Glutamatergic neuron (in vitro differentiated cells): ENCODE measurements at regions not wholly inside any gene's neighbourhood (a gene's known extent, or its start where the extent isn't known, plus 50 kb on each side); places are given as distances from the start of the nearest gene placed in this dataset.

Experiments
- DNase-seq: peaks from one replicate; pipeline ENCODE4 v3.0.0; 2022
- H3K27ac Mint-ChIP-seq: one replicate; pipeline ENCODE4 v1.8.0; 2020; ENCODE audit warnings: mild to moderate bottlenecking, mixed read lengths, inconsistent platforms; ENCODE audit not compliant: unreplicated experiment
- H3K27me3 Mint-ChIP-seq: one replicate; pipeline ENCODE4 v1.8.0; 2020; ENCODE audit warnings: mild to moderate bottlenecking, moderate library complexity, mixed read lengths, inconsistent platforms; ENCODE audit not compliant: unreplicated experiment
- H3K36me3 Mint-ChIP-seq: one replicate; pipeline ENCODE4 v1.8.0; 2020; ENCODE audit warnings: mild to moderate bottlenecking, mixed read lengths, inconsistent platforms; ENCODE audit not compliant: unreplicated experiment
- H3K4me1 Mint-ChIP-seq: one replicate; pipeline ENCODE4 v1.8.0; 2020; ENCODE audit warnings: mild to moderate bottlenecking, low read depth, mixed read lengths, inconsistent platforms; ENCODE audit not compliant: unreplicated experiment
- H3K4me3 Mint-ChIP-seq: one replicate; pipeline ENCODE4 v1.8.0; 2020; ENCODE audit warnings: mild to moderate bottlenecking, mixed read lengths, inconsistent platforms; ENCODE audit not compliant: unreplicated experiment
- H3K9me3 Mint-ChIP-seq: one replicate; pipeline ENCODE4 v1.8.0; 2020; ENCODE audit warnings: mild to moderate bottlenecking, moderate library complexity, mixed read lengths, inconsistent platforms; ENCODE audit not compliant: unreplicated experiment
- TF ChIP-seq, protein P1 (sequence below): fragments of 200-600 bp; sonication (generic); IDR thresholded peaks from one replicate; pipeline ENCODE4 v1.5.0; 2021; ENCODE audit not compliant: partially characterized antibody, unreplicated experiment

DNA sequence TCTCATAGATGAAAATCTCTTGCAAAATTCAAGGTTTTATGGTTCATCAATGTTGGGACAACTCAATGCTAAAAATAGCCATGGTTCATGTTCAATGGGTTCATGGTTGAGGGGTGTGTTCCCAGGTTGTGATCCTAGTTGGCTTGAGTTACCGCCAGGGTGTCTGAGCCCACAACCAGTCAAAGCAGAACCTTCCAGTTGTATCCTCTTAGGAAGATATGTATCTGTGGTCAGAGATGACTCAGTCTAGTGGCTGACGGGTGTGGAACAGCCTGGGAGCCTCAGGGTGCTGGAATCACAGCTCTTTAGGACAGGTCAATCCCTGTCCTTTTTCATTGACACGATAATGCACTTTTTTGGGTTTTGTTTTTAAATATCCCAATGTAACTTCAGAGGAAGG, 192.3 kb upstream of the NR3C2 start:
- Mint-ChIP-seq H3K36me3 (no peaks in the 10 kb centered on the region), H3K27ac (no peak overlapping the region), H3K4me1 (no peaks in the 10 kb centered on the region), H3K4me3 (no peak overlapping the region), H3K9me3 (peaks cover 5% of the 10 kb centered on the region), H3K27me3 (no peaks in the 10 kb centered on the region)
- no peak for DNase-seq
- TF ChIP-seq, protein P1, sequence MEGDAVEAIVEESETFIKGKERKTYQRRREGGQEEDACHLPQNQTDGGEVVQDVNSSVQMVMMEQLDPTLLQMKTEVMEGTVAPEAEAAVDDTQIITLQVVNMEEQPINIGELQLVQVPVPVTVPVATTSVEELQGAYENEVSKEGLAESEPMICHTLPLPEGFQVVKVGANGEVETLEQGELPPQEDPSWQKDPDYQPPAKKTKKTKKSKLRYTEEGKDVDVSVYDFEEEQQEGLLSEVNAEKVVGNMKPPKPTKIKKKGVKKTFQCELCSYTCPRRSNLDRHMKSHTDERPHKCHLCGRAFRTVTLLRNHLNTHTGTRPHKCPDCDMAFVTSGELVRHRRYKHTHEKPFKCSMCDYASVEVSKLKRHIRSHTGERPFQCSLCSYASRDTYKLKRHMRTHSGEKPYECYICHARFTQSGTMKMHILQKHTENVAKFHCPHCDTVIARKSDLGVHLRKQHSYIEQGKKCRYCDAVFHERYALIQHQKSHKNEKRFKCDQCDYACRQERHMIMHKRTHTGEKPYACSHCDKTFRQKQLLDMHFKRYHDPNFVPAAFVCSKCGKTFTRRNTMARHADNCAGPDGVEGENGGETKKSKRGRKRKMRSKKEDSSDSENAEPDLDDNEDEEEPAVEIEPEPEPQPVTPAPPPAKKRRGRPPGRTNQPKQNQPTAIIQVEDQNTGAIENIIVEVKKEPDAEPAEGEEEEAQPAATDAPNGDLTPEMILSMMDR = no peak

DNA sequence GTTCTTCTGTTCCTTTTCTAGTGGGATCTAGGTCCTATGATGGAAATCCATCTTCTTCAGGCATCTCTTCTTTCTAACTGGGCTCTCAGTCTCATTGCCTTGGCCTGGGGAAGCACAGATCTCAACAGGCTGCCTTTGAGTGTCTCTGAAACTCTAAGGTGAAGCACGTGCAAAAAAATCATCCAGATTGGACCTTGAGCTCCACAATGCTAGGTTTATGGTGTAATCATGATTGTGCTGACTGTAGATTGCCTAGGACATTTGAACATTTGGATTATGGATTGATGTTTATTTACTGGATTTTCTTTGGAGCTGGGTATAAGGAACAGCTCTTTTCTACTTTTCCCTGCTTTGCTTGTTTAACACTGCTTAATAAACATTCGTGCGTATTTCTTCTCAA, 191.5 kb upstream of the NR3C2 start:
- Mint-ChIP-seq H3K4me1 (no peaks in the 10 kb centered on the region), H3K27ac (no peak overlapping the region), H3K9me3 (peaks cover 5% of the 10 kb centered on the region), H3K36me3 (no peaks in the 10 kb centered on the region), H3K4me3 (no peak overlapping the region), H3K27me3 (no peaks in the 10 kb centered on the region)
- TF ChIP-seq, protein P1 = no peak
- no peak for DNase-seq

DNA sequence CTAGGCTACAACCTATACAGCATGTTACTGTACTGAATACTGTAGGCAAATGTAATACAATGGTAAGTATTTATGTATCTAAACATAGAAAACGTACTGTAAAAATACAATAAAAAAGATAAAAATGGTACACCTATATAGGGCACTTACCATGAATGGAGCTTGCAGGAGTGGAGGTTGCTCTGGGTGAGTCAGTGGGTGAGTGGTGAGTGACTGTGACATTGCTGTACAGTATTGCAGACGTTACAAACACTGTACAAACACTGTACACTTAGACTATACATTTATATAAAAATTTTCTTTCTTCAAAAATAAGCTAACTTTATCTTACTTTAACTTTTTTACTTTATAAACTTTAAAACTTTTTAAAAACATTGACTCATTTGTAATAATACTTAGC, 190.3 kb upstream of the NR3C2 start:
- H3K4me1 Mint-ChIP-seq = no peaks in the 10 kb centered on the region
- peaks cover 2% of the 10 kb centered on the region for H3K9me3 Mint-ChIP-seq
- TF ChIP-seq, protein P1 = no peak
- no peak for DNase-seq
- no peaks in the 10 kb centered on the region for H3K27me3 Mint-ChIP-seq
- no peak overlapping the region for H3K27ac Mint-ChIP-seq
- H3K4me3 Mint-ChIP-seq = no peak overlapping the region
- H3K36me3 Mint-ChIP-seq = no peaks in the 10 kb centered on the region

DNA sequence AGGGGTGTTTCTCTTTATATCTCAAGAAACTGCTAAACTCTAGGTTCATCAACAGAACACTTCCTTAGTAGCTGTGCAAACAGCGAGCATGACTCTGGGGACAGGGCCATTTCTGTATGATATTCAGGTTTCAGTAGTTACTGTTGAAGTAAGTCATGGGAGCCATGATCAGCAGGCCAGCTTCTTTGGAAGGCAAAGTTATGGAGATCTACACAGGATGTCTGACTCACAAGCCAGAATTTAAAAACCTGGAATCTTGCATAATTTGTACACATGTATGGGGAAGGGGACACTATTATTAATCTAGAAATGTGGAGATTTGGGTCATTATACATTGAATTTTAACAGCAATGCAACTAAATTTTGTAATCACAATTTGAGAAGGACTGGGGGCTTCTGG, 187.8 kb upstream of the NR3C2 start:
- Mint-ChIP-seq H3K9me3 (no peaks in the 10 kb centered on the region), H3K36me3 (no peaks in the 10 kb centered on the region), H3K4me3 (no peak overlapping the region), H3K27me3 (no peaks in the 10 kb centered on the region), H3K27ac (no peak overlapping the region), H3K4me1 (no peaks in the 10 kb centered on the region)
- DNase-seq = no peak
- TF ChIP-seq, protein P1 = no peak

DNA sequence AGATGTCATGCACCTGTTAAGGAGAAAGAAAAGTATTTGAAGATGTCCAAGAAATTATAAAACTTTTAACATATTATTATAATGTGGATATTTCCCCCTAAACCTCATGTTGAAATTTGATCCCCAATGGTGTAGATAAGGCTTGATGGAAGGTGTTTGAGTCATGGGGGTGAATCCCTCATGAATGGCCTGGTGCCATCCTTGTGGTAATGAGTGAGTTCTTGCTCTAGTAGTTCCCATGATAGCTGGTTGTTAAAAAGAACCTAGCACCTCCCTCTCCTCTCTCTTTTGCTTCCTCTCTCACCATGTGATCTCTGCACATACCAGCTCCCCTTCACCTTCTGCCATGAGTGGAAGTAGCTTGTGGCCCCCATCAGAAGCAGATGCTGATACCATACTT, 176.6 kb upstream of the NR3C2 start:
- H3K36me3 Mint-ChIP-seq = peaks cover 5% of the 10 kb centered on the region
- no peak for DNase-seq
- TF ChIP-seq, protein P1 = no peak
- no peak overlapping the region for H3K27ac Mint-ChIP-seq
- H3K27me3 Mint-ChIP-seq = no peaks in the 10 kb centered on the region
- no peak overlapping the region for H3K4me3 Mint-ChIP-seq
- no peaks in the 10 kb centered on the region for H3K9me3 Mint-ChIP-seq
- no peaks in the 10 kb centered on the region for H3K4me1 Mint-ChIP-seq
